ENCODE measurements at regions not wholly inside any gene's neighbourhood (a gene's known extent, or its start where the extent isn't known, plus 50 kb on each side); places are given as distances from the start of the nearest gene placed in this dataset.

DNA sequence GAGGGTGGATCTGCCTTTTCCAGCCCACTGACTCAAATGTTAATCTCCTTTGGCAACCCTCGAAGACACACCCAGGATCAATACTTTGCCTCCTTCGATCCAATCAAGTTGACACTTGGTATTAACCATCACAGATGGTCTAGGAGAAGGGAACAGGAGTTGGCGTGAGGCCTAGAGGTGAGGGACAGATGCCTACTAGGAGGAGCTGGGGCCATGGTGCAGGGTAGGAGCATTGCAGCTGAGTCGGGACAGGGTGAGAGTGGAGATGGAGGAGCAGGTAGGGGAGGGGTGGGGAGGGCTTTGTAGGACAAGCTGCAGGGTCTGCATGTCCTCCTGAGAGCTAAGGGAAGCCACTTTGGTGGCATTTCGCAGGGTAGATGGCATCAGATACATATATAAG, 140.0 kb downstream of the VAPA start:
- intact Hi-C loops (cut with DNase I), result no loop called here
- no peak for DNase-seq
- ATAC-seq, result no peak

DNA sequence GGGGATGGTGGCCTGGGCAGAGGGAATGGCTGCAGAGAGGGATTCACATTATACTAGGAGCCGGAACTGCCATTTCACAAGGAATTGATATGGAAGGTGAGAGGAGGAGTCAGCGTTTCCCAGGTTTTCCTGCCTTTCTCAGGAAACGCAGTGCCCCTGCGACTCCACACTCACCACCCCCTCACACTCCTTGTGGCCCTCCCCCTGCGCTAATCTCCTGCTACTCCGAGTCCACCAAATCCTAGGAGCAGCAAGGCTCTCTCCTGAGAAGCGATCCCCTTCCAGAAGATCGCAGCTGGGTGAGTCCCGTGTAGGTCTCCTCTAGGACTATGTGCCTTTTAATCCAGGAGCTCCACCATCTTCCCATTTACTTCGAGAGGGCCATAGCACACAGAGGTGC, 140.6 kb downstream of the VAPA start:
- no peak for DNase-seq
- intact Hi-C loops (cut with DNase I), result no loop called here
- ATAC-seq, result no peak

GRCh38 chr18:10055125-10055750, 141.4 kb downstream of the VAPA start:
- DNase-seq, result no peak
- no peak for ATAC-seq
- intact Hi-C loops (cut with DNase I), result no loop called here

- no peak for ATAC-seq
- intact Hi-C loops (cut with DNase I), result no loop called here
Observed at GRCh38 chr18:10056506-10056905, 142.7 kb downstream of the VAPA start.

GRCh38 chr18:10057401-10057893, 143.6 kb downstream of the VAPA start:
- DNase-seq (no peak), ATAC-seq (peak in 1 of 2 donors; percentile 14)
- intact Hi-C loops (cut with DNase I), result no loop called here

More at GRCh38 chr18:10056506-10056905, 142.7 kb downstream of the VAPA start:
- no peak for DNase-seq

DNA sequence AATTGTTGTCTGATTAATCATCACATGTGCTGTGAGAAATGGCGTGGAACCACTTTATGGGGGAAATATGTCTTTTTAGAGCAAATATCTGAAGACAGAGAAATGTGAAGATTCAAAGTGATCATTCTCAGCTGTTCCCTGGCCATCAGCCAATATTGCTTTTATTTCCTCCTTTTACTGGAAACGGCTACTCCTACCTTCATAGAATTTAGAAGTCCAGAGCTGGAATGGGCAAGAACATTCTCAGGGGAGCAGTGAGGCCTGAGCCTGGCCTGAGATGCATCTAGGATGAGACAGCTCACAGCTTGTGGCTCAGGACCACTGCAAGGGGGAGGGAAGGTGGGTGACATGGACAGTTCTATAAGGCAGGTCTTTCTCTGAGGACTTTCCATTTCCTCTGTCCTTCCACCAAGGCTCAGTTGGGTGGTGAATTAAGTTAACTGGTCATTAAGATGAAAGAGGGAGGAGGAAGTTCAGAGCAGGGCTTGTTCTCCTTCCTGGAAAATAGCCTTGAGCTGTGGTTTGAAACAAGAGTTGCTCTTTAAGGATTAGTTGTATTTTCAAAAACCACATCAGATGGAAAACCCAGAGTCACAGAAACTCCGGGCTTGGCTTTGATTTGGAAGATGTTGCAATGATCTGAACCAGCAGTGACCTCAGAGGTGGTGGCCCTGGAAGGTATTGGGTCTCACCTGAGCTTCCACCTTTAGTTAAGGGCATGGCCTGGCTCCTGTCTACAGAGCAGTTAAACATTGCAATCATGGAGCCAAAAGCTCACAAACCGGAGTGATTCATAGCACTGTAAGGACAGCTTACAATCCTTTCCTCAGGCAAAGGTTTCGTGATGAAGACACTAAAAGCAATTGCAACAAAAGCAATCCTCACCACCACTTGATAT, 144.3 kb downstream of the VAPA start:
- ATAC-seq (peak in 1 of 2 donors; percentile 33), DNase-seq (no peak)
- intact Hi-C loops (cut with DNase I), result no loop called here

GRCh38 chr18:10059610-10060468, 146.0 kb downstream of the VAPA start:
- peak; percentile 35 for DNase-seq
- no peak for ATAC-seq
- intact Hi-C loops (cut with DNase I), result no loop called here

- no peak for DNase-seq
- no peak for ATAC-seq
- intact Hi-C loops (cut with DNase I), result no loop called here
Observed at GRCh38 chr18:10060469-10060782, 146.6 kb downstream of the VAPA start.

DNA sequence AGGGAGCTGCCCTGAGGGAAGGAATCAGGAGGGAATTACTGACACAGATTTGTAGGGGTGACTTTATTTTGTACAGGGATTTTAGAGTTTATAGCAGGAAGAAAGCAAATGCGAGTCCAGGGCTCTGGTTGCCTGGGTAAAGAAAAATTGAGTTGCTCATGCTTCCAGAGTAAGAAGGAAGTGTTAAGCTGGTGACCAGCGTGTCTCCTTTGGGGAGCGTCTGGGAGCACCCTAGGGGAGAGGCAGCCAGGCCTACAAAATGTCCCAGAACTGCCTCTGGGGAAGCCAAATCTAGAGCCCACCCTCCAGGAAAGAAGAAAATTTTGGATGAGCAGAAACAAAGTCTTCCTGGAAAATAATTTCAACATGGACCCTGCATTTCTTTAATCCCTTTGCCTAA, 147.0 kb downstream of the VAPA start:
- intact Hi-C loops (cut with DNase I), result no loop called here
- DNase-seq (no peak), ATAC-seq (no peak)

GRCh38 chr18:10061566-10062140, 147.8 kb downstream of the VAPA start:
- peak; percentile 29 for DNase-seq
- intact Hi-C loops (cut with DNase I), result no loop called here
- ATAC-seq, result peak in 1 of 2 donors; percentile 17

DNA sequence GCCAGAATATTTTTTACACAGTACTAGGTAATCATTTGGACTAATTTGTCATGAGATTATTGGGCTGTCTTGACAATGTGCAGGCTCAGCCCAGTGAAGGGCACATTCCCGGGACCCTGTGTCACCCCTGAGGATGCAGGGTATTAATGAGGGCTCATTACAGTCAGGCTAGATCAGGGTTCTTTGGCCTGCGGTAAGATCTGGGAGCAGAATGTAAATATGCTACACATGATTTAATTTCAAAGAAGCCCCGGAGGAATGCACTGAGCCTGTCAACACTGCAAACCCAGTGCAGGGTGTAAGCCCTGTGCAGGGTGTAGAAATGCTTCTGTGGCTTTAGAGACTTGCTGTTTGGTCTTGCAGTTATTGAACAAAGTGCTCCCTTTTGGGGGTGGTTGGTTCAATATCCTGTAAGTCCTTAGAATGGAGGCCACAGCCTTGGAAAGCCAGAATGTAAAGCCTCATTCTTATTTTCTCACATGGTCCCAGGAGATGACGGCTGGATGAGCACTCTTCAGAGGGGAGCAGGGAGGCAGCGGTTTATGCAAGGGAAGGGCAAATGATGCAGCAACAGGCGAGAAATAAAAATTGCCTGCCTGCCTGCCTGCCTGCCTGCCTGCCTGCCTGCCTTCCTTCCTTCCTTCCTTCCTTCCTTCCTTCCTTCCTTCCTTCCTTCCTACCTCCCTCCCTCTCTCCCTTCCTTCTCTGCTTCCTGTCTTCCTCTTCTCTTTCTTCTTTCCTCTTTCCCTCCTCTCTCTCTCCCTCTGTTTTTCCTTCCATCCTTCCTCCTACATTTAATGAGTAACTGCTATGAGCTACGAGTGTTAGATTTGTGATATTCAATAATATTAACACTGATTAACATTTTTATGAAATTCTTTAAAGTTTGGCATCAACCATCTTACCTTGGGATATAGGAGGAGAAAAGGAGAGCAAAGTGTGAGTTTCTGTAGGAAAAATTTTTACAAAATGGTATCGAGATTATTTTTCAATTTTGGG, 148.8 kb downstream of the VAPA start:
- DNase-seq (no peak), ATAC-seq (no peak)
- intact Hi-C loops (cut with DNase I), result no loop called here

DNA sequence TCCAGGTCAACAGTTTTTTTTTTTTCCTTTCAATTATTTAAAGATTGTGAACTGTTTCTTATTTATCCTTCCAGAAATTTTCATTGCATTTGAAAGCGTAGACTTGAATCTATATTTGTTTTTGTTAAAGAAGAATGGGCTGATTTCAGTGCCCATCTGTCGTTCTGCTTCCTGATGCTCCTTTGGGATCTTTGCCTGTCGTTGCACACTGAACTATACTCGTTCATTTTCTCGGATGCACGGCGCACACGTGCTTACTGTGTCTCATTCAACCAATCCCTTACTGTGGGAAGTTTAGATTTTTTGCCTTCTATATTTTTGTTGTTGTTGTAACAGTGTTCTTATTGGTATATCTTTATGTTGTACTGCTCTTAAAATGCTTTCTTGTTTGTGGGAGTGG, 149.7 kb downstream of the VAPA start:
- DNase-seq (no peak), ATAC-seq (no peak)
- intact Hi-C loops (cut with DNase I), result no loop called here

GRCh38 chr18:10064267-10064666, 150.5 kb downstream of the VAPA start:
- ATAC-seq (peak; percentile 74 to 82), DNase-seq (peak; percentile 45)
- intact Hi-C loops (cut with DNase I), result no loop called here

DNA sequence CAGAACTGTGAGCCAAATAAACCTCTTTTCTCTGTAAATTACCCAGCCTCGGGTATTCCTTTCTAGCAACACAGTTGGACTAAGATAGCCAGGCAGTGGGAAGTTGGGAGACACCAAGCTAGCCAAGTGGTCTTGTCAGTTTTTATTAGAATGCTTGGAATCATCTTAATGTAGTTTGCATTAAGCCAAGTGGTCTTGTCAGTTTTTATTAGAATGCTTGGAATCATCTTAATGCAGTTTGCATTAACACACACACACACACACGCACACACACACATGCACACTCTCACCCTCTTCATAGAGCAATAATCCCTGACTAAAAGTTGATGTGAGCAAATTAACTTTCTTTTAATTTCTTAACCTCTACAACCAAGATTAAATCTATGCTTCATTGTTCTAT, 151.5 kb downstream of the VAPA start:
- intact Hi-C loops (cut with DNase I), result no loop called here
- ATAC-seq, result no peak

GRCh38 chr18:10067670-10068659, 154.1 kb downstream of the VAPA start:
- DNase-seq, result no peak
- intact Hi-C loops (cut with DNase I), result no loop called here
- no peak for ATAC-seq

More for the DNA sequence above, 151.5 kb downstream of the VAPA start:
- DNase-seq, result no peak

DNA sequence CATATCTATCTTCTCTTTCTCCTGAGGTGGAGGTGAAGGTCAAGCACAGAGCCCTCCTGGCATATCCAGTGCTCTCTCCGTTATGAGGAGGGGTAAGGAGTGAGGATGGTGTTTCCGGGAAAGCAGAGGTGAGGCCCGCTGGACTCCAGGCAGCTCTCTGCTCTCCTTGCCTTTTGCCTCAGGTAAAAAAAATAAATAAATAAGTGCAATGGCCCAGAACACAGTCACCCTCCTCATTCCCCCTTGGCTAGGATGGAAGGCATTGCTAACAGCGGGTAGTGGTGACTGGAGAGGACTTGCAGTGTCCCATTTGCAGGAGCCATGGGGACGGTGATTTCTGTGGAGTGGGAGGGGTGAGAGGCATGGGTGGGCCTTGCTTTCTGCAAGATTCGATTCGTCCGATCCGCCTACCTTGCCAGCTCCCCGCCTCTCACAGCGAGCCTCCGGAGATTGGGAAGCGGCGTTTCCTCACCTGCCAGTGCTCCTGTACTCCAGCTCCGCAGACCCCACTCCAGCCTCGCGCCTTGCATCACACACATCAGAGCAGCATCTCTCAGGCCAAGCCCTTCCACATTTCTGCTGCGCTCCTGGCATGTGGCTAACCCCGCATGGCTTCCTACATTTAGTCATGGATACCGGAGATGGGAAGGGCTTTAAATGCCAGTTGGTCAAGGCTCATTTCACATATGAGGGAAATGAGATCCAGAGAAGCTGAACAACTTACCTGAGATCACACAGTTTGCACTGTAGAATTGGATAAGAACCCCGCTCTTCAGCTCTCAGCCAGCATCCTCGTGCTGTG, 155.2 kb downstream of the VAPA start:
- intact Hi-C loops (cut with DNase I), result no loop called here
- DNase-seq (no peak), ATAC-seq (no peak)
